KMS-11 (cell line): ENCODE measurements at regions not wholly inside any gene's neighbourhood (a gene's known extent, or its start where the extent isn't known, plus 50 kb on each side); places are given as distances from the start of the nearest gene placed in this dataset.

Experiments used
- H2AFZ ChIP-seq: fragments of 200-600 bp; sonication (generic); 2 replicates; pipeline ENCODE4 v1.6.1; 2016; ENCODE audit warnings: antibody characterized with exemption, mixed run types, low read depth
- H3K27ac ChIP-seq: fragments of 200-600 bp; sonication (generic); 2 replicates; pipeline ENCODE4 v1.6.1; 2016; ENCODE audit warnings: mild to moderate bottlenecking, mixed run types
- H3K27me3 ChIP-seq: fragments of 200-600 bp; sonication (generic); 2 replicates; pipeline ENCODE4 v1.6.1; 2017; ENCODE audit warnings: mild to moderate bottlenecking, low read depth, mixed run types, moderate library complexity; ENCODE audit not compliant: insufficient read depth
- H3K36me3 ChIP-seq: fragments of 200-600 bp; sonication (generic); 2 replicates; pipeline ENCODE4 v1.6.1; 2017; ENCODE audit warnings: mild to moderate bottlenecking, mixed run types; ENCODE audit not compliant: insufficient read depth
- H3K4me1 ChIP-seq: fragments of 200-600 bp; sonication (generic); 2 replicates; pipeline ENCODE4 v1.6.1; 2016; ENCODE audit warnings: mild to moderate bottlenecking, low read depth, mixed run types; ENCODE audit not compliant: poor library complexity, severe bottlenecking
- H3K4me2 ChIP-seq: fragments of 200-600 bp; sonication (generic); 2 replicates; pipeline ENCODE4 v1.7.0; 2016; ENCODE audit warnings: mild to moderate bottlenecking, mixed run types
- H3K4me3 ChIP-seq: fragments of 200-600 bp; sonication (generic); IDR thresholded peaks from 2 replicates; pipeline ENCODE4 v1.6.1; 2017; ENCODE audit warnings: low read depth, low read length, mixed read lengths; ENCODE audit not compliant: insufficient read depth
- H3K79me2 ChIP-seq: fragments of 200-600 bp; sonication (generic); 2 replicates; pipeline ENCODE4 v1.6.1; 2016; ENCODE audit warnings: low read depth, mixed run types; ENCODE audit not compliant: insufficient read depth
- H3K9ac ChIP-seq: fragments of 200-600 bp; sonication (generic); 2 replicates; pipeline ENCODE4 v1.6.1; 2016; ENCODE audit warnings: mild to moderate bottlenecking, mixed run types
- H4K20me1 ChIP-seq: fragments of 200-600 bp; sonication (generic); 2 replicates; pipeline ENCODE4 v1.6.1; 2016; ENCODE audit warnings: mild to moderate bottlenecking, mixed run types; ENCODE audit not compliant: insufficient read depth
- TF ChIP-seq, protein P1 (sequence below): fragments of 200-600 bp; sonication (generic); conservative IDR thresholded peaks from 2 replicates; pipeline ENCODE4 v1.6.1; 2017; ENCODE audit warnings: low read depth, mild to moderate bottlenecking, antibody characterized with exemption, low read length, moderate library complexity, mixed read lengths

DNA sequence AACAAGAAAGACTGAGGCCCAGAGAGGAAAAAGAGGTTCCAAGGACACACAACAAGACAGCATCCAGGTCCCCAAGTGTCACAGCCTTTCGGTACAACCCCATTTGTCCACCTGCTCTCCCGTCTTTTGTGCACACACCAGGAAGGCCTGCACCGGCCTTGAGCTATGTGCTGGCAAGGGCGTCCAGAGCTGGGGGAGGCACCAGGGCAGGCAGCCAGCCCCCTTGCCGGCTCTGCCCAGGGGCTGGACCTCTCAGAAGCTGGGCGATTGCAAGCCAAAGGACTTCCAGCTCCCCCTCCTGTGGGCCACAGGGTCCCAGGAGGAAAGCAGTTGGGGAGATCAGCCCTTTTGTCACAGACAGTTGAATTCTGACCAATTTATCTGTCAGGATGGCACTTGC lies 210.5 kb downstream of the MN1 start:
- Histone ChIP-seq H2AFZ (no peak overlapping the region), H4K20me1 (no peaks in the 10 kb centered on the region), H3K27me3 (peaks cover 10% of the 10 kb centered on the region; the same call in 1 of the 2 replicates), H3K9ac (no peak overlapping the region), H3K79me2 (no peaks in the 10 kb centered on the region), H3K4me2 (no peak overlapping the region), H3K4me3 (no peak overlapping the region), H3K4me1 (no peaks in the 10 kb centered on the region), H3K27ac (no peak overlapping the region), H3K36me3 (no peaks in the 10 kb centered on the region)
- TF ChIP-seq, protein P1, sequence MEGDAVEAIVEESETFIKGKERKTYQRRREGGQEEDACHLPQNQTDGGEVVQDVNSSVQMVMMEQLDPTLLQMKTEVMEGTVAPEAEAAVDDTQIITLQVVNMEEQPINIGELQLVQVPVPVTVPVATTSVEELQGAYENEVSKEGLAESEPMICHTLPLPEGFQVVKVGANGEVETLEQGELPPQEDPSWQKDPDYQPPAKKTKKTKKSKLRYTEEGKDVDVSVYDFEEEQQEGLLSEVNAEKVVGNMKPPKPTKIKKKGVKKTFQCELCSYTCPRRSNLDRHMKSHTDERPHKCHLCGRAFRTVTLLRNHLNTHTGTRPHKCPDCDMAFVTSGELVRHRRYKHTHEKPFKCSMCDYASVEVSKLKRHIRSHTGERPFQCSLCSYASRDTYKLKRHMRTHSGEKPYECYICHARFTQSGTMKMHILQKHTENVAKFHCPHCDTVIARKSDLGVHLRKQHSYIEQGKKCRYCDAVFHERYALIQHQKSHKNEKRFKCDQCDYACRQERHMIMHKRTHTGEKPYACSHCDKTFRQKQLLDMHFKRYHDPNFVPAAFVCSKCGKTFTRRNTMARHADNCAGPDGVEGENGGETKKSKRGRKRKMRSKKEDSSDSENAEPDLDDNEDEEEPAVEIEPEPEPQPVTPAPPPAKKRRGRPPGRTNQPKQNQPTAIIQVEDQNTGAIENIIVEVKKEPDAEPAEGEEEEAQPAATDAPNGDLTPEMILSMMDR, result no peak

DNA sequence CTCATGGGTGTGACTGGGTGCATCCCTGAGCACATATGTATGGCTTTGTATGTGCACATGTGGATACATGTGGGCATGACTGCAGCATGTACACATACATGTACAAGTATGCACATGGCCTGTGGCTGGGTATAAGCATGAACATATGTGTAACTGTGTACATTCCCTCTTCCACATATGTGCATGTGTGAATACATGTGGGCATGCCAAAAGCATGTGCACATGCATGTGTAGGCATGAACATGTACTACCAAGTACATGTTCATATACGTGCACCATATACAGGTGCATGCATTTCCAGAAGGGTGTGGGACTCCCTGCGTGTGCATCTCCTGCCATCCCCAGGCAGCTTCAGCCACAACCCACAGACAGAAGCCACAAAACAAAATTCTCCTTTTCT lies 208.2 kb downstream of the MN1 start:
- Histone ChIP-seq H3K9ac (no peak overlapping the region), H4K20me1 (no peaks in the 10 kb centered on the region), H3K4me3 (no peak overlapping the region), H3K4me1 (no peaks in the 10 kb centered on the region), H2AFZ (no peak overlapping the region), H3K36me3 (no peaks in the 10 kb centered on the region), H3K27me3 (peaks cover 10% of the 10 kb centered on the region; the same call in 1 of the 2 replicates), H3K27ac (no peak overlapping the region), H3K79me2 (no peaks in the 10 kb centered on the region), H3K4me2 (no peak overlapping the region)
- TF ChIP-seq, protein P1, result no peak

DNA sequence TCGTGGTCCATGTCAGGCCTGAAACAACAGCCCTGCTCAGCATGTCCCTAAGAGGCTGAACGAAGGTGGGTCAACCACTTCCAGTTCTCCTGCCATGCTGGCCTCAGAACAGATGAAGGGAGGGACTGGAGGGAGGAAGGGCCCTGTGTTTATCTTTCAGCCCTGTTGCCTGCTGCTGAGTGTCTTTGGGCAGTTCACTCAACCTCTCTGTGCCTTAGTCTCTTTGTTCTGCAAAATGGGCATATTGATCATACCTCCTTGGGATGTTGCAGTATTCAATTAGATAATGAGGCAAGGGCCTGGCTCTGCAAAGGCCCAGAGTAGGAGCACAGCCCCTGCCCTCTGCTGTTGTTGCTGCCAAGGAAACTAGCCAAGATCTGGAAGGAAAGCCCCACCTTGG lies 207.5 kb downstream of the MN1 start:
- Histone ChIP-seq H2AFZ (no peak overlapping the region), H3K36me3 (no peaks in the 10 kb centered on the region), H3K27me3 (peaks cover 10% of the 10 kb centered on the region; the same call in 1 of the 2 replicates), H4K20me1 (no peaks in the 10 kb centered on the region), H3K27ac (no peak overlapping the region), H3K79me2 (no peaks in the 10 kb centered on the region), H3K4me1 (no peaks in the 10 kb centered on the region), H3K4me3 (no peak overlapping the region), H3K9ac (no peak overlapping the region), H3K4me2 (no peak overlapping the region)
- TF ChIP-seq, protein P1, result no peak

DNA sequence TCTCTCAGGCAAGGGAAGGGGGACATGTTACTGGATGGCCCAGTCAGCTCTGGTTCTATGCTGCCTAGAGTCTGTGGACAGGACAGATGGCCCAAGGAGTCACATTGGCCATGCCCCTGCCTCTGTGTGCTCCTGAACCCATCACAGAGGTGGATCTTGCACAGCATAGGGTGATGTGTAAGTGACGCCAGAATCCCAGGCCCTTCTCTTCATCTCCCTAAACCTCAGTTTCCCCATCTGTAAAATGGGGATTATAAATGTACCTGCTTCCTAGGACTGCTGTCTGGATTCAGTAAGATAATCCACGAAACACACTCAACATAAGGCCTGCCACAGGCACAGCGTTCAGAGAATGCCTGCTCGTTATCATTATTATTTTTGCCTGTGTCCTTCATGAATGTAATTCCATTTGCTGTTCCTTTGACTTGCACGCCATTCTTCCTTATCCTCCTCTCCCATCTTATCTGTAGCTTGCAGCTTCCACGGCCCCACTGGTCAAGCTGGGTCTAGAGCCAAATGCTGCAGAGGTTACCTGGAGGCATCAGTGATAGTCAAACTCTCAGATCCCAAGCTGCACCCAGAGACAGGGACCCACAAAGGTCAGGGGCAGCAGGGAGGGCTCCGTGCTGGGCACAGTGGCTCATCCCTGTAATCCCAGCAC lies 207.0 kb downstream of the MN1 start:
- no peaks in the 10 kb centered on the region for H4K20me1 ChIP-seq
- no peaks in the 10 kb centered on the region for H3K4me1 ChIP-seq
- no peak overlapping the region for H2AFZ ChIP-seq
- no peaks in the 10 kb centered on the region for H3K36me3 ChIP-seq
- H3K9ac ChIP-seq, result no peak overlapping the region
- no peak overlapping the region for H3K27ac ChIP-seq
- H3K79me2 ChIP-seq, result no peaks in the 10 kb centered on the region
- TF ChIP-seq, protein P1, result no peak
- H3K4me3 ChIP-seq, result no peak overlapping the region
- no peak overlapping the region for H3K4me2 ChIP-seq
- H3K27me3 ChIP-seq, result peaks cover 9% of the 10 kb centered on the region; the same call in 1 of the 2 replicates
